GM12872 (cell line): ENCODE measurements at regions not wholly inside any gene's neighbourhood (a gene's known extent, or its start where the extent isn't known, plus 50 kb on each side); places are given as distances from the start of the nearest gene placed in this dataset.

Experiments used
- TF ChIP-seq, protein P1 (sequence below): IDR thresholded peaks from 3 replicates; pipeline ENCODE4 v1.5.1; 2011; ENCODE audit warnings: low read depth, mild to moderate bottlenecking, low read length, moderate library complexity; ENCODE audit not compliant: insufficient read depth

DNA sequence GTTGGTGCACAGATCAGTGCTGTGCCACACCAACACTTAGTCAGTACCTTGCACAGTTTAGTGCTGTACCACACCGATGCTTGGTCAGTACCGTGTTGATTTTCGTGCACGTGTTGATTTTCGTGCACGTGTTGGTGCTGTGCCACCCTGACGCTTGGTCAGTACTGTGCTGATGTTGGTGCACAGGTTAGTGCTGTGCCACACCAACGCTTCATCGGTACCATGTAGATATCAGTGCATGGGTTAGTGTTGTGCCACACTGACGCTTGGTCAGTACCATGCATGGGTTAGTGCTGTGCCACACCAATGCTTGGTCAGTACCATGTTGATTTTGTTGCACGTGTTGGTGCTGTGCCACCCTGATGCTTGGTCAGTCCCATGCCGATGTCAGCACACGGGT, 103.5 kb downstream of the NPIPB11 start:
- TF ChIP-seq, protein P1, sequence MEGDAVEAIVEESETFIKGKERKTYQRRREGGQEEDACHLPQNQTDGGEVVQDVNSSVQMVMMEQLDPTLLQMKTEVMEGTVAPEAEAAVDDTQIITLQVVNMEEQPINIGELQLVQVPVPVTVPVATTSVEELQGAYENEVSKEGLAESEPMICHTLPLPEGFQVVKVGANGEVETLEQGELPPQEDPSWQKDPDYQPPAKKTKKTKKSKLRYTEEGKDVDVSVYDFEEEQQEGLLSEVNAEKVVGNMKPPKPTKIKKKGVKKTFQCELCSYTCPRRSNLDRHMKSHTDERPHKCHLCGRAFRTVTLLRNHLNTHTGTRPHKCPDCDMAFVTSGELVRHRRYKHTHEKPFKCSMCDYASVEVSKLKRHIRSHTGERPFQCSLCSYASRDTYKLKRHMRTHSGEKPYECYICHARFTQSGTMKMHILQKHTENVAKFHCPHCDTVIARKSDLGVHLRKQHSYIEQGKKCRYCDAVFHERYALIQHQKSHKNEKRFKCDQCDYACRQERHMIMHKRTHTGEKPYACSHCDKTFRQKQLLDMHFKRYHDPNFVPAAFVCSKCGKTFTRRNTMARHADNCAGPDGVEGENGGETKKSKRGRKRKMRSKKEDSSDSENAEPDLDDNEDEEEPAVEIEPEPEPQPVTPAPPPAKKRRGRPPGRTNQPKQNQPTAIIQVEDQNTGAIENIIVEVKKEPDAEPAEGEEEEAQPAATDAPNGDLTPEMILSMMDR: no peak

DNA sequence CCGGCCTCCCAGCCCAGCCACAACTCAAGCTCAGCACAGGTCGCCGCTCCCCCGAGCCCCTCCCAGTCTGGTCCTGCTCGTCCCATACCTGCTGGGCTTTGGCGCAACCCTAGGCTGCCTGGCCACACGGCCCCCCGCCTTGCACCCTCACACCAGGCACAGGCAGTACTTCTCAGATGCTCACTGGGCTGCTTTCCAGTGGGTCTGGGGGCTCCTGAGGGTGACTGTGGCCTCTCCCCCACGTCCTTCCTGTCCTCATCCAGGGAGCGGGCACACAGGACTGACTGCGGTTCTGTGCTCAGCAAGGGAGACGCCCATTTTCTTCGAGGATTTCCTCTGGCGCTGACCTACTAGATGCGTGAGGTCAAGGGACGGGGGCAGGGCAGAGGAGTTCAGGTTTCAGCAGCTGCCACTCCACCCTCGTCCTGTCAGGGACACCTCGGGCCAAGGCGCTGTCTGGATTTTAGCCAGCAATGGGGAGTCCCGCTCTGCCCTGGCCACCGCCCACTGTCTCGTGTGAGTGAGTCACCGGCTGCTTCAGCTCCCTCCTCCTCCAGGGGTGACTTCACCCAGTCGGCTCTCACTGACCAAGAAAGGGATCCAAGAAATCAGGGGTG, 115.8 kb downstream of the NPIPB11 start:
- TF ChIP-seq, protein P1: no peak

DNA sequence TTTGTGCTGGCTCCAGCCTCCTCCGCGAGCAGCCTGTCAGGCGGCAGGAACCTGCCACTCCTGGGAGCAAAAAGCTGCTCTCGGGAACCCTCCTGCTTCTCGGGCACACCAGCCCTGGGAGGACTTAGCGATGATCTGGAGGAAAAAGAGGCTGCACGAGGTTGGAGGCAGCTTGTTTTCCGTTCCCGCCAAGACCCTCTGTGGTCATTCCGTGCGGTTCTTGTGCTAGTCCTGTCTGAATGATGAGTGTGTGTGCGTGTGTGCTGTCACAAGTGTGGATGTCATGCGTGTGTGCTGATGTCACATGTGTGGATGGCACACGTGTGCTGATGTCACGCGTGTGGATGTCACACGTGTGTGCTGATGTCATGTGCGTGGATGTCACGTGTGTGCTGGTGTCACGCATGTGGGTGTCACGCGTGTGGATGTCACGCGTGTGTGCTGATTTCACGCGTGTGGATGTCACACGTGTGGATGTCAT, 150.0 kb downstream of the NPIPB11 start:
- TF ChIP-seq, protein P1: no peak

DNA sequence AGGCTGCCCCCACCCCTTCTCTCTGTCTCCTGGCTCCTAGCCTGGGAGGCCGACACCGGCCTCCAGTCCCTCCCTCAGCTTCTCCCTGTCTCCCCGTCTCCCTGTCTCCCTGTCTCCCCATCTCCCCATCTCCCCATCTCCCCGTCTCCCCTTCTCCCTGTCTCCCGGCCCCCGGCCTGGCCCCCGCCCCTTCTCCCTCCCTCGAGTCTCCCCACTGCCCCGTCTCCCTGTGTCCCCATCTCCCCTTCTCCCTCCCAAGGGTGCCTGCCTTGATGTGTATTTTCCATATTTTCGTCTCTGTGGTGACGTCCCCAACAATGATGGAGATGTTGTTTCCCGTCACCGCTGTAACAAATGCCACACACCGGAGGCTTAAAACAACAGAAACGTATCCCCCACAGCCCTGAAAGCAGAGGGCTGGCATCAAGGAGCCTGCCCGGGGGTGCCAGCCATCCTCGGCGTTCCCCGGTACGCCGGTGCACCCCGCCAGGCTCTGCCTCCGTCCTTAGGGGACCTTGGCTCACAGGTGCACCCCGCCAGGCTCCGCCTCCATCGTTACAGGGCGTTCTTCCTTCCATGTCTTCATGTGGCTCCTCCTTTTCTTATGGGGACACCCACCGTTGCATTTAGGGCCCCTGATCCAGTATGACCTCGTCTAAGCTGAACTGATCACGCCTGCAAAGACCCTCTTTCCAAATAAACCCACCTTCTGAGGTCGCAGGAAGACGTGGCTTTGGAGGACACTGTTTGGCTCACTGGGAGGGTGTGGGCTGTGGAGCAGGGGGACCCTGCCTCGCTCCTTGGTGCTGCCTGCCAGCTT, 151.6 kb downstream of the NPIPB11 start:
- TF ChIP-seq, protein P1: no peak

DNA sequence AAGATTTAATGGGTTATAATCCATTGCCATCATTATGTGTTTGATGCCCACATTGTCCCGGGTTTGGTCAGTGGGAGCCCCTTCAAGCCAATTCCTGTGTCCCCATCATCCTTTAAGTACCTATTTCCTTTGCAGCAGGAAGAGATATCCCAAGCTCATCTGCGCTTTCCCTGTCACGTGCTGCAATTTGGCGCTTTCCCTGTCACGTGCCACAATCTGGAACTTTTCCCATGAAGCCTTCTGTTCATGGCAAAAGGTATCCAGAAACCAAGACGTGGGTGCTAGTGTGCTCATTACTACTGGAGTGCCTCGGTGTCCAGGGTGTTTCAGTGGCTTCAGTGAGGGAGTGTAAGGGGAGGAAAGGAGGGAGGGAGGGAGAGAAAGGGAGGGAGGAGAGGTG, 168.5 kb downstream of the NPIPB11 start:
- TF ChIP-seq, protein P1: no peak

DNA sequence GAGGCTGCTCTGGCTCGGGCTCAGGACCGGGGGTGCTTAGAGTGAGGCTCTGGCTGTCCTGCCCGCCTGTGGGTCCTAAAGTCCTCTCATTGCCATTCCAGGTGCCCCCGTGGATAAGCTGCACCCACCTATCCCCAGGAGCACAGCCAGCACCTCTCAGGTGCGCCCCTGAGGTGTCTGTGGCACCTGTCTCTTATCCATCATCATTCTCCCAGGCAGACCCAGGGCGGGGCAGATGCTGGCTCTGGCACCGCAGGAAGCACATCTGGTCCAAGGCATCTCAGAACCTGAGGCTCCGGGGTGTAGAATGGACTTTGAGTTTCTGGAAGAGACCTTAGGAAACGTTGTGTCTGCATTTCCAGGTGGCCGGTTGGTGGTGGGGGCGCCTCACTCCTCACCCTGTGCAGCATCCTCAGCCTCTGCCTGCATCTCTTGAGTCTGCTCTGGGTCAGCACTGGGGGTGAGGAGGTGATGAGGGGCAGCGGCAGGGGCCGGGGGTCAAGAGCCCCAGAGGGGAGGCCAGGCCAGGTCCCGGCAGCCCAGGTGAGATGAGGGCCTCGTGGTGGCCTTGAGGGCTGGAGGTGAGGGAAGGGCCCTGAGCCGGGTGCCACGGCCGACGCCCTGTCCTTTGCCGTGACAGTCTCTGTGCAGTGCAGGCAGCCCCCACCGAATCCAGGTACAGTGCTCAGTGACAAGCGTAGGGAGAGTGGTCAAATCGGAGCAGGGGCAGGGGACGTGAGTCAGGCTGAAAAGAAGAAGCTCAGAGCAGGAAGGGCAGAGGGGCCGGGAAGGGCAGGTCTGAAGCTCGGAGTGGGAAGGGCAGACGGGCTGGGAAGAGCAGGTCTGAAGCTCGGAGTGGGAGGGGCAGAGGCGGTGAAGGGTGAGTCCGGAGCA, 173.5 kb downstream of the NPIPB11 start:
- TF ChIP-seq, protein P1: no peak

DNA sequence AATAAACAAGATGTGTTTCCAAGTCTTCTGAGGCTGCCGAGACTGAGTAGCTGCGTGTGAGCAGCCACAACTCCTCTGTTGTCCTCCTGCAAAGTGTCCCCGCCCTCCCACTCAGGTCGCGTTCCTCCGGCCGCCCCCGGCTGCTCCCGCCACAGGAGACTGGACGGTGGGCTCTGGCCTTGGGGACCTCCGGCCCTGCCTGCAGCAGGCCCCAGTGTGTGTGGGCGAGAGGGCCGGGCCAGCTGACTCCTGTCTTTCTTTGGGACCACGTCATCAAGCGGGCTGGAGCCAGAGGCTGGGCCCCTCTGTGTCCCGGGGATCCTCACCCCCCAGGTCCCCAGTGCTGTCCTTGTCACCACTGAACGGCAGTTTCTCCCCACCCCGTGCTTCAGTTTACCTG, 175.3 kb downstream of the NPIPB11 start:
- TF ChIP-seq, protein P1: no peak
